CD14-positive monocyte (primary cell): ENCODE measurements at regions not wholly inside any gene's neighbourhood (a gene's known extent, or its start where the extent isn't known, plus 50 kb on each side); places are given as distances from the start of the nearest gene placed in this dataset.

Experiments
- DNase-seq, 3 donors: peaks; one replicate each; pipeline ENCODE4 v3.0.0-alpha.2; 2011 to 2022
- H2AFZ ChIP-seq: 2 replicates; pipeline ENCODE4 v1.6.0; 2012; ENCODE audit warnings: mild to moderate bottlenecking, low read depth, low read length, inconsistent platforms; ENCODE audit not compliant: insufficient read depth, poor library complexity, severe bottlenecking
- H3K27ac ChIP-seq, 2 donors: 1 replicate in 1 of 2; 2 replicates in 1 of 2; pipeline ENCODE4 v1.5.1; 2012 to 2013; ENCODE audit warnings: low read length in 2 of 2, control low read depth in 1 of 2, inconsistent platforms in 1 of 2, low read depth in 1 of 2, mild to moderate bottlenecking in 1 of 2
- H3K27me3 ChIP-seq, 2 donors: one replicate each; pipeline versions ENCODE4 v1.6.0 to v1.6.1; 2011 to 2013; ENCODE audit warnings: low read length in 2 of 2; ENCODE audit not compliant: control insufficient read depth in 2 of 2, insufficient read depth in 2 of 2
- H3K36me3 ChIP-seq, 2 donors: replicated peaks in 1 of 2; 1 replicate in 1 of 2; 2 replicates in 1 of 2; pipeline versions ENCODE4 v1.5.1 to v1.6.1; 2012 to 2013; ENCODE audit warnings: low read length in 2 of 2, control low read depth in 1 of 2, inconsistent platforms in 1 of 2, mild to moderate bottlenecking in 1 of 2; ENCODE audit not compliant: insufficient read depth in 2 of 2, control insufficient read depth in 1 of 2
- H3K4me1 ChIP-seq, 2 donors: 1 replicate in 1 of 2; 2 replicates in 1 of 2; pipeline versions ENCODE4 v1.5.1 to v1.6.1; 2012 to 2013; ENCODE audit warnings: low read length in 2 of 2, control low read depth in 1 of 2, inconsistent platforms in 1 of 2, mild to moderate bottlenecking in 1 of 2, moderate library complexity in 1 of 2; ENCODE audit not compliant: insufficient read depth in 2 of 2, control insufficient read depth in 1 of 2
- H3K4me2 ChIP-seq: replicated peaks from 2 replicates; pipeline ENCODE3; 2012; ENCODE audit warnings: low read length, moderate library complexity, mild to moderate bottlenecking; ENCODE audit not compliant: poor library complexity, severe bottlenecking; ENCODE audit errors: extremely low read depth
- H3K4me3 ChIP-seq, 3 experiments: fragments of 200-600 bp in 1 of 3; sonication (generic) in 1 of 3; replicated peaks in 1 of 3; 1 replicate in 2 of 3; 2 replicates in 1 of 3; pipeline ENCODE4 v1.5.1; 2011 to 2013; ENCODE audit warnings: low read length in 3 of 3, mild to moderate bottlenecking in 3 of 3, control low read depth in 2 of 3, low read depth in 2 of 3, inconsistent platforms in 1 of 3, moderate library complexity in 1 of 3
- H3K79me2 ChIP-seq: 2 replicates; pipeline ENCODE4 v1.6.0; 2012; ENCODE audit warnings: mild to moderate bottlenecking, control low read depth, inconsistent platforms, low read length, moderate library complexity; ENCODE audit not compliant: insufficient read depth
- H3K9ac ChIP-seq: 2 replicates; pipeline ENCODE4 v1.6.0; 2017; ENCODE audit warnings: low read length, mild to moderate bottlenecking; ENCODE audit not compliant: insufficient read depth, poor library complexity, severe bottlenecking
- H3K9me3 ChIP-seq, 2 donors: replicated peaks in 1 of 2; 1 replicate in 1 of 2; 2 replicates in 1 of 2; pipeline versions ENCODE4 v1.5.1 to v1.6.1; 2012 to 2013; ENCODE audit warnings: low read length in 2 of 2, control low read depth in 1 of 2; ENCODE audit not compliant: control insufficient read depth in 1 of 2, insufficient read depth in 1 of 2
- H4K20me1 ChIP-seq: 2 replicates; pipeline ENCODE4 v1.6.0; 2012; ENCODE audit warnings: mild to moderate bottlenecking, low read length, control low read depth, moderate library complexity; ENCODE audit not compliant: insufficient read depth
- H3K27ac Mint-ChIP-seq, 7 donors: one replicate each; pipeline ENCODE4 v1.8.0; 2020; ENCODE audit warnings: mild to moderate bottlenecking in 7 of 7, mixed read lengths in 7 of 7, moderate library complexity in 6 of 7, inconsistent platforms in 2 of 7
- H3K27me3 Mint-ChIP-seq, 3 donors: one replicate each; pipeline ENCODE4 v1.8.0; 2021 to 2022; ENCODE audit warnings: low read depth in 3 of 3, mild to moderate bottlenecking in 3 of 3, mixed read lengths in 3 of 3, moderate library complexity in 3 of 3, inconsistent platforms in 1 of 3
- H3K36me3 Mint-ChIP-seq, 2 donors: one replicate each; pipeline ENCODE4 v1.8.0; 2020; ENCODE audit warnings: mixed read lengths in 2 of 2, inconsistent platforms in 1 of 2, mild to moderate bottlenecking in 1 of 2
- H3K4me1 Mint-ChIP-seq: one replicate; pipeline ENCODE4 v1.8.0; 2020; ENCODE audit warnings: mild to moderate bottlenecking, mixed read lengths
- H3K4me3 Mint-ChIP-seq, 2 donors: one replicate each; pipeline ENCODE4 v1.8.0; 2020; ENCODE audit warnings: mild to moderate bottlenecking in 2 of 2, mixed read lengths in 2 of 2, moderate library complexity in 1 of 2
- H3K9me3 Mint-ChIP-seq, 7 donors: one replicate each; pipeline ENCODE4 v1.8.0; 2020 to 2022; ENCODE audit warnings: mixed read lengths in 7 of 7, mild to moderate bottlenecking in 6 of 7, moderate library complexity in 6 of 7, inconsistent platforms in 2 of 7
- CTCF ChIP-seq: fragments of 200-600 bp; IDR thresholded peaks from one replicate; pipeline ENCODE4 v1.8.0; 2022; ENCODE audit warnings: antibody characterized with exemption, mild to moderate bottlenecking
- WGBS: methylation state at CpG from one replicate; pipeline ENCODE4 v1.1.5; 2013; ENCODE audit warnings: missing lambda C conversion rate; ENCODE audit not compliant: insufficient coverage; 5-methylcytosine and 5-hydroxymethylcytosine counted together
- intact Hi-C, 2 donors: fragments of 100-400 bp; cut with micrococcal nuclease; formaldehyde crosslinking; loops; one replicate each; pipeline versions ENCODE4 v1.15.0 to v1.15.1; 2023

- no peaks in the 10 kb centered on the region for H3K36me3 Mint-ChIP-seq
- peaks cover 0 to 2% (median 0%) of the 10 kb centered on the region in 7 donors for H3K9me3 Mint-ChIP-seq
- peaks cover 0 to 1% (median 0%) of the 10 kb centered on the region in 3 donors for H3K27me3 Mint-ChIP-seq
- Histone ChIP-seq H3K4me1 (no peaks in the 10 kb centered on the region), H3K9me3 (no peaks in the 10 kb centered on the region), H3K4me3 (no peak overlapping the region), H3K79me2 (no peaks in the 10 kb centered on the region), H3K36me3 (no peaks in the 10 kb centered on the region), H2AFZ (no peak overlapping the region), H3K9ac (no peak overlapping the region), H3K27me3 (no peaks in the 10 kb centered on the region), H3K27ac (no peak overlapping the region), H3K4me2 (no peak overlapping the region), H4K20me1 (no peaks in the 10 kb centered on the region)
- no peak overlapping the region for H3K27ac Mint-ChIP-seq
- intact Hi-C loops = no loop called here
- H3K4me3 Mint-ChIP-seq = no peak overlapping the region
- WGBS = no CpG with 5 or more reads among the region's 5 CpGs
- DNase-seq = no peak
- H3K4me1 Mint-ChIP-seq = no peaks in the 10 kb centered on the region
- no peak for TF ChIP-seq CTCF
Observed at GRCh38 chr4:104032896-104033295, 313.1 kb upstream of the TACR3 start.

- Mint-ChIP-seq H3K36me3 (no peaks in the 10 kb centered on the region), H3K4me1 (no peaks in the 10 kb centered on the region), H3K4me3 (no peak overlapping the region), H3K27me3 (peaks cover 0 to 1% (median 0%) of the 10 kb centered on the region in 3 donors), H3K9me3 (peaks cover 0 to 1% (median 0%) of the 10 kb centered on the region in 7 donors), H3K27ac (no peak overlapping the region)
- no peak for DNase-seq
- Histone ChIP-seq H3K27me3 (no peaks in the 10 kb centered on the region), H3K27ac (no peak overlapping the region), H3K4me3 (no peak overlapping the region), H3K79me2 (no peaks in the 10 kb centered on the region), H2AFZ (no peak overlapping the region), H3K9me3 (no peaks in the 10 kb centered on the region), H4K20me1 (no peaks in the 10 kb centered on the region), H3K9ac (no peak overlapping the region), H3K36me3 (no peaks in the 10 kb centered on the region), H3K4me1 (no peaks in the 10 kb centered on the region), H3K4me2 (no peak overlapping the region)
- TF ChIP-seq CTCF = no peak
- intact Hi-C loops = no loop called here
Observed at GRCh38 chr4:104025251-104025650, 305.5 kb upstream of the TACR3 start.
